ENCODE measurements at regions not wholly inside any gene's neighbourhood (a gene's known extent, or its start where the extent isn't known, plus 50 kb on each side); places are given as distances from the start of the nearest gene placed in this dataset.

GRCh38 chrX:106278951-106279350 lies 110.8 kb downstream of the PWWP3B start:
- Histone ChIP-seq H3K4me2 (ENCODE audit: low read length, poor library complexity, severe bottlenecking) (no peak overlapping the region), H2BK120ac (ENCODE audit: low read depth, low read length) (no peak overlapping the region), H3K27me3 (ENCODE audit: control insufficient read depth in 1 of 2, insufficient read depth in 1 of 2, low read length in 2 of 2) (peaks cover 0 to 14% of the 10 kb centered on the region in 2 experiments), H3K4ac (ENCODE audit: low read depth in 1 of 2, low read length in 2 of 2) (no peak overlapping the region), H4K8ac (ENCODE audit: low read length) (no peak overlapping the region), H3K4me1 (ENCODE audit: control insufficient read depth, insufficient read depth, low read depth, low read length) (no peaks in the 10 kb centered on the region), H3K23ac (ENCODE audit: low read length in 2 of 2) (no peak overlapping the region), H4K91ac (ENCODE audit: low read length) (no peak overlapping the region), H3K27ac (ENCODE audit: low read length, poor library complexity, severe bottlenecking) (no peak overlapping the region), H3K9ac (ENCODE audit: low read length) (no peak overlapping the region), H3K79me1 (replicated peaks; ENCODE audit: low read length, poor library complexity, severe bottlenecking) (no peaks in the 10 kb centered on the region), H2AFZ (ENCODE audit: low read depth, low read length) (no peak overlapping the region), H3K36me3 (ENCODE audit: control insufficient read depth in 1 of 2, insufficient read depth in 2 of 2, low read depth in 1 of 2, low read length in 2 of 2) (no peaks in the 10 kb centered on the region), H3K18ac (ENCODE audit: low read depth in 1 of 2, low read length in 2 of 2) (no peak overlapping the region), H2AK5ac (ENCODE audit: low read length, severe bottlenecking) (no peak overlapping the region), H3K9me3 (ENCODE audit: control insufficient read depth, low read length) (no peaks in the 10 kb centered on the region), H2BK12ac (ENCODE audit: low read length in 2 of 2) (no peak overlapping the region), H3K14ac (ENCODE audit: low read length in 2 of 2) (no peak overlapping the region), H2BK5ac (ENCODE audit: low read depth, low read length, poor library complexity, severe bottlenecking) (no peak overlapping the region), H3K4me3 (ENCODE audit: insufficient read depth in 1 of 2, low read depth in 1 of 2, low read length in 2 of 2) (no peak overlapping the region), H2BK15ac (ENCODE audit: low read depth, poor library complexity, severe bottlenecking) (no peak overlapping the region)
- DNase-seq = no peak
- WGBS = 50% methylated on average over 1 of the region's 2 CpGs

DNA sequence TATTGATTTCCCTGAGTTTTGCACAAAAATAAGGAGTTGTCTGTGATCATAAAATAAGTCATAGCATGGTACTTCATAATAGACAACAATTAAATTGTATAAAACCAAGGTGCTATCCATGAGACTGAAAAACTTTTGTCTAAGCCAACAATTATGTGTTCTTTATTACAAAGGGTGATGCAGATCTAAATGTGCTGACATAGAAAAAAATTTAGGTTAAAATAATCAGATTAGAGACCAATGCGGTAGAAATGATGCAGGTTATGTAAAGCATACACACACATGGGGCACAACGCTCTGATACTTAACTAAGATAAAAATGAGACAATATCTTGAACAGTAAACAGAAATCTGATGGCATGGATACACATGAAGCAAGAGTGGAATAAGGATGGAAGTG lies 113.3 kb downstream of the PWWP3B start:
- no peaks in the 10 kb centered on the region for H3K9me3 ChIP-seq (ENCODE audit: control insufficient read depth, low read length)
- no CpG with 5 or more reads among the region's 2 CpGs for WGBS
- H3K9ac ChIP-seq (ENCODE audit: low read length) = no peak overlapping the region
- H3K79me1 ChIP-seq (replicated peaks; ENCODE audit: low read length, poor library complexity, severe bottlenecking) = no peaks in the 10 kb centered on the region
- H3K23ac ChIP-seq (ENCODE audit: low read length in 2 of 2) = no peak overlapping the region
- no peak overlapping the region for H4K91ac ChIP-seq (ENCODE audit: low read length)
- H2AK5ac ChIP-seq (ENCODE audit: low read length, severe bottlenecking) = no peak overlapping the region
- no peak overlapping the region for H2AFZ ChIP-seq (ENCODE audit: low read depth, low read length)
- no peak overlapping the region for H3K14ac ChIP-seq (ENCODE audit: low read length in 2 of 2)
- H3K4me1 ChIP-seq (ENCODE audit: control insufficient read depth, insufficient read depth, low read depth, low read length) = no peaks in the 10 kb centered on the region
- H3K4ac ChIP-seq (ENCODE audit: low read depth in 1 of 2, low read length in 2 of 2) = no peak overlapping the region
- H2BK12ac ChIP-seq (ENCODE audit: low read length in 2 of 2) = no peak overlapping the region
- no peak overlapping the region for H4K8ac ChIP-seq (ENCODE audit: low read length)
- no peak overlapping the region for H3K27ac ChIP-seq (ENCODE audit: low read length, poor library complexity, severe bottlenecking)
- H3K36me3 ChIP-seq (ENCODE audit: control insufficient read depth in 1 of 2, insufficient read depth in 2 of 2, low read depth in 1 of 2, low read length in 2 of 2) = no peaks in the 10 kb centered on the region
- H2BK120ac ChIP-seq (ENCODE audit: low read depth, low read length) = no peak overlapping the region
- no peak overlapping the region for H2BK5ac ChIP-seq (ENCODE audit: low read depth, low read length, poor library complexity, severe bottlenecking)
- H2BK15ac ChIP-seq (ENCODE audit: low read depth, poor library complexity, severe bottlenecking) = no peak overlapping the region
- no peak for DNase-seq
- no peak overlapping the region for H3K4me3 ChIP-seq (ENCODE audit: insufficient read depth in 1 of 2, low read depth in 1 of 2, low read length in 2 of 2)
- H3K18ac ChIP-seq (ENCODE audit: low read depth in 1 of 2, low read length in 2 of 2) = no peak overlapping the region
- H3K27me3 ChIP-seq (ENCODE audit: control insufficient read depth in 1 of 2, insufficient read depth in 1 of 2, low read length in 2 of 2) = peaks cover 0 to 24% of the 10 kb centered on the region in 2 experiments
- no peak overlapping the region for H3K4me2 ChIP-seq (ENCODE audit: low read length, poor library complexity, severe bottlenecking)

- Histone ChIP-seq H3K27me3 (ENCODE audit: control insufficient read depth in 1 of 2, insufficient read depth in 1 of 2, low read length in 2 of 2) (peaks cover 0 to 21% of the 10 kb centered on the region in 2 experiments), H4K91ac (ENCODE audit: low read length) (no peak overlapping the region), H3K23ac (ENCODE audit: low read length in 2 of 2) (no peak overlapping the region), H3K18ac (ENCODE audit: low read depth in 1 of 2, low read length in 2 of 2) (no peak overlapping the region), H3K36me3 (ENCODE audit: control insufficient read depth in 1 of 2, insufficient read depth in 2 of 2, low read depth in 1 of 2, low read length in 2 of 2) (no peaks in the 10 kb centered on the region), H3K4ac (ENCODE audit: low read depth in 1 of 2, low read length in 2 of 2) (no peak overlapping the region), H2BK120ac (ENCODE audit: low read depth, low read length) (no peak overlapping the region), H3K79me1 (replicated peaks; ENCODE audit: low read length, poor library complexity, severe bottlenecking) (no peaks in the 10 kb centered on the region), H2AK5ac (ENCODE audit: low read length, severe bottlenecking) (no peak overlapping the region), H3K27ac (ENCODE audit: low read length, poor library complexity, severe bottlenecking) (no peak overlapping the region), H4K8ac (ENCODE audit: low read length) (no peak overlapping the region), H2BK12ac (ENCODE audit: low read length in 2 of 2) (no peak overlapping the region), H3K9ac (ENCODE audit: low read length) (no peak overlapping the region), H3K14ac (ENCODE audit: low read length in 2 of 2) (no peak overlapping the region), H3K9me3 (ENCODE audit: control insufficient read depth, low read length) (no peaks in the 10 kb centered on the region), H3K4me2 (ENCODE audit: low read length, poor library complexity, severe bottlenecking) (no peak overlapping the region), H3K4me1 (ENCODE audit: control insufficient read depth, insufficient read depth, low read depth, low read length) (no peaks in the 10 kb centered on the region), H2BK15ac (ENCODE audit: low read depth, poor library complexity, severe bottlenecking) (no peak overlapping the region), H2BK5ac (ENCODE audit: low read depth, low read length, poor library complexity, severe bottlenecking) (no peak overlapping the region), H3K4me3 (ENCODE audit: insufficient read depth in 1 of 2, low read depth in 1 of 2, low read length in 2 of 2) (no peak overlapping the region), H2AFZ (ENCODE audit: low read depth, low read length) (no peak overlapping the region)
- DNase-seq = no peak
- 100% methylated on average over 3 of the region's 4 CpGs for WGBS
Observed at GRCh38 chrX:106283841-106284240, 115.7 kb downstream of the PWWP3B start.

GRCh38 chrX:106284431-106285025 lies 116.4 kb downstream of the PWWP3B start:
- no peak overlapping the region for H3K27ac ChIP-seq (ENCODE audit: low read length, poor library complexity, severe bottlenecking)
- no peak overlapping the region for H3K9ac ChIP-seq (ENCODE audit: low read length)
- H3K4ac ChIP-seq (ENCODE audit: low read depth in 1 of 2, low read length in 2 of 2) = no peak overlapping the region
- H3K14ac ChIP-seq (ENCODE audit: low read length in 2 of 2) = no peak overlapping the region
- H2BK15ac ChIP-seq (ENCODE audit: low read depth, poor library complexity, severe bottlenecking) = no peak overlapping the region
- WGBS = 67% methylated on average over 2 of the region's 2 CpGs
- H3K9me3 ChIP-seq (ENCODE audit: control insufficient read depth, low read length) = no peaks in the 10 kb centered on the region
- no peak overlapping the region for H2BK120ac ChIP-seq (ENCODE audit: low read depth, low read length)
- no peak overlapping the region for H3K4me2 ChIP-seq (ENCODE audit: low read length, poor library complexity, severe bottlenecking)
- H3K79me1 ChIP-seq (replicated peaks; ENCODE audit: low read length, poor library complexity, severe bottlenecking) = no peaks in the 10 kb centered on the region
- H3K27me3 ChIP-seq (ENCODE audit: control insufficient read depth in 1 of 2, insufficient read depth in 1 of 2, low read length in 2 of 2) = peaks cover 0 to 18% of the 10 kb centered on the region in 2 experiments
- DNase-seq = no peak
- no peak overlapping the region for H2AFZ ChIP-seq (ENCODE audit: low read depth, low read length)
- no peak overlapping the region for H2BK12ac ChIP-seq (ENCODE audit: low read length in 2 of 2)
- no peak overlapping the region for H3K4me3 ChIP-seq (ENCODE audit: insufficient read depth in 1 of 2, low read depth in 1 of 2, low read length in 2 of 2)
- no peaks in the 10 kb centered on the region for H3K4me1 ChIP-seq (ENCODE audit: control insufficient read depth, insufficient read depth, low read depth, low read length)
- H3K23ac ChIP-seq (ENCODE audit: low read length in 2 of 2) = no peak overlapping the region
- no peak overlapping the region for H3K18ac ChIP-seq (ENCODE audit: low read depth in 1 of 2, low read length in 2 of 2)
- no peak overlapping the region for H2AK5ac ChIP-seq (ENCODE audit: low read length, severe bottlenecking)
- no peaks in the 10 kb centered on the region for H3K36me3 ChIP-seq (ENCODE audit: control insufficient read depth in 1 of 2, insufficient read depth in 2 of 2, low read depth in 1 of 2, low read length in 2 of 2)
- H2BK5ac ChIP-seq (ENCODE audit: low read depth, low read length, poor library complexity, severe bottlenecking) = no peak overlapping the region
- H4K91ac ChIP-seq (ENCODE audit: low read length) = no peak overlapping the region
- H4K8ac ChIP-seq (ENCODE audit: low read length) = no peak overlapping the region

Measured in mesenchymal stem cell (in vitro differentiated cells and primary cell).